ENCODE measurements at regions not wholly inside any gene's neighbourhood (a gene's known extent, or its start where the extent isn't known, plus 50 kb on each side); places are given as distances from the start of the nearest gene placed in this dataset.

DNA sequence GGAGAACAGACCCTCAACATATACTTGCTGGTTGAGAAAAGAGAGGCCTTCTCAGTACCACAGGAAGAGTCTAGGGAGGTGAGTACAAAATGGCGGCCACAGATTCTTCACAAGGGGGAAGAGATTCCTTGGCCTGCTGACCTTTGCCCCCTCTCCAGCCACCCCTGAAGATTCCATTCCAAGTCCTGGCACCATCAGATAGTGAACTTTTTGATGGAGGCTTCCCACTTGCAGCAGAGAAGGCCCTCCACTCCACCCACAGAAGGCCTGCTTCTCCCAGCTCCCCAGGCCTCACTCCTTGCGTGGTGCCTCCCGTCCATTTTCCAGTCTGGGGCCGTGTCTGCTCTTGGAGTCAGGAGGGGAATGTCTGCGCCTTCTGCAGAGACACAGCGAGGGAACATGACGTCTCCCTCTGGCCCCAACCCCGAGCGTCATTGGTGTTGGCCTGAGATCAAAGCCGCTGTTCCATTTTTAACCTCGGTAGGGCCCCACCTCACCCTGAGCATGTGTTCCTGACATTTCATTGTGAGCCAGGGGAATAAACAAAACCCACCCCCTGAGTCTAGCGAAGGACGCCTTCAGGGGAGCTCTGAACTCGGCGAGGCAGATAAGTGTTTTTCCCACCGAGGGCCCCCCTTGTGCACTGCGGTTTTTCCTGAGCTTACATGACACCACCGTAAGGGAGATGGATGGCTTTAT lies 268.7 kb upstream of the TBX3 start:
- DNase-seq, result no peak

DNA sequence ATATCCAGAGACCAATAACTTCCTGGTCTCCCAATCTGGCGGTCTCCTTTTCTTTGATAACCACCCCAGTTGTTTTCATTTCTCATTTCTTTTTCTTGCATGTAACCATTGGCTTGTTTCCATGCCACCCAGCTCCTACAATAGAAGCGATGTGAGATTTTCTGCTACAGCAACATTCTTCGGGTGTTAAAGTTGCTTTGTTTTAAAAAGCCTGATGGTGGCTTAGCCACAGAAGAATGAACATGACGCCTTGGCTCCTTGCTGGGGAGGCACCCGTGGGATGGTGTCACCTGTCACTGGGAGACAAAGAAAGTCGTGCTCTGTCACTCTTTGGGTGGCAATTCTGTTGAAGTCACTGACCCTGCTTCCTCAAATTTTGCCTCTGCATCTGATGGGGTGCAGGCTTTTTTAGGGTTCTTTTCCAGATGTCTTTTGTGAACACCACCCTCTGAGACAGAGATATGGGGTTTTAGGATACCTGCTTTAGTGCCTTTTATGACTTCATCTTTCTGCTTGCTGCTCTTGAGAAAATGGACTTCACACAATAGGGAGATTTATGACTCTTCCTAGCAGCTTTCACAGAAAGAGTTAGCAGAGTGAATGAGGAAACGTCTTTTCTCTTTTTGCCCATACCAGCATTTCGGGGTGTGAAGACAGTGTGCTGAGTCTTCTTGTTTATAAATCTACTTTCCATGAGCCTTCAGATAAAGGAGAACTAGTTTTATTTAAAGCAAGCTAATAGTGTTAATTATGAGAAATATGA lies 265.3 kb upstream of the TBX3 start:
- DNase-seq, result no peak

- no peak for DNase-seq
Measured at GRCh38 chr12:114945351-114945750, 261.4 kb upstream of the TBX3 start.

GRCh38 chr12:114944736-114945135 lies 260.8 kb upstream of the TBX3 start:
- no peak for DNase-seq

DNA sequence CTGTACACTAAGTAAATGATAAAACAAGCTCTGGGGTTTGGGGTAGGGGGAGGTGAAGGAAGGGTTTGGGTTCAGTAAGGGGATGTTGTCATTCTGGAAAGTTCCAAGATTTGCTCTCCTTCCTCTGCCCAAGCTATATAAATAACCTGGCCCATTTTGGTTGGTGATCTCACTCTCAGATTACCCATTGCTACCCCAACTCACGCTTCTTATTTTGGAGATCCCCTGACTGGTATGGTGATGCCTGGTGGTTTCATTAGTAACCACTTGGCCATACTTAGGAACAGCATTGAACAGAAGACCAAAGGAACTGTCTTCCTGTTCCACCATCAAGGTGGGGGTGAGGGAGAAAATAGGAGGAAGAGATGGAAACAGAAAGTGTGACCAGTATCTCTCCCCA lies 259.6 kb upstream of the TBX3 start:
- DNase-seq, result no peak

DNA sequence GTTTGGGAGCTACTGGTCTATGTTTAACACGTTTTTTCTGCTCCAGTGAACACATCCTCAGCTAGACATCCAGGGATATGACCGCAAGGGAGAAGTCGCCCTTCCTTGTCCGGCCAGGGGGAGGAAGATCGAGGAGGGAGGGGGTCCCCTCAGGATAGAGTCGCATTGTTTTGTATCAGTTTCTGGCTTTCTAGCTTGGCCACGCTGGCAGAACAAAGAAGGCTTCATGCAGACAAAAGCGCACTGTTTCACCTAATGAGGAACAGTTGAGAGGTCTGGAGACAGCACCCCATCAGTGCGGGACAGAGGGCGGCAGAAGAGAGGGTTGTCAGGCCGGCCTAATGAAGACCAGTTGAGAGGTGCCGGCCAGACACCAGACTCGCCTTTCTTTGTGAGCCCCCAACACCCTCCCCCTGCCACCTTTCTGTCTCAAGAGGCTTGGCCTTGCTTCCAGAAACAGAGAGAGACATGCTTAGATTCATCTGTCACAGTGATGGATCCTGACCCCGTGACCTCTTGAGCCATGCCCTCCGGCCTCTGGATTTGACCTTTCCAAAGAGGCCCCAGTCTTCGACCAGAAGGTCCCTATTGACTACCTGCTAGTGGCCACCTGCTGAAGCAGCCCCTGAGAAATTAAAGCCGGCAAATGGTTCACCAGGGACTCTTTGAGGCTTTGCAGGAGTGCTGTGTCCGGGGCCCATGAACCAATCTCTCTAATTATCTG lies 254.7 kb upstream of the TBX3 start:
- no peak for DNase-seq

GRCh38 chr12:114936148-114937079 lies 252.4 kb upstream of the TBX3 start:
- DNase-seq, result no peak

DNA sequence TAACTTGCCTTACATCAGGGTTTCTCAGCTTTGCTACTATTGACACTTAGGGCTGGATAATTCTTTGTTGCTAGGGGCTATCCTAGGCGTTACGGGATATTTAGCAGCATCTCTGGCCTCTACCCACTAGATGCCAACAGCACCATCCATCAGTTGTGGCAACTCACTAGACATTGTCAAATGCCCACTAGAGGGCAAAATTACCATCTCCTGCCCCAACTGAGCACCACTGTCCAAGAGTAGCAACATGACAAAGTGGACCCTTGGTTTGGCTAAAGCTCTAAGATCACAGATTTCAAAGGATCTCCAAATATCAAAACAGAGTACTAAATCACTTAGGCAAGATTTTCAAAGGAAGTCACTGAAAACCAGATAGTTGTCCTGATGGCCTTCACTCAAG lies 251.7 kb upstream of the TBX3 start:
- peak; percentile 3 for DNase-seq

GRCh38 chr12:114933428-114934160 lies 249.6 kb upstream of the TBX3 start:
- no peak for DNase-seq

DNA sequence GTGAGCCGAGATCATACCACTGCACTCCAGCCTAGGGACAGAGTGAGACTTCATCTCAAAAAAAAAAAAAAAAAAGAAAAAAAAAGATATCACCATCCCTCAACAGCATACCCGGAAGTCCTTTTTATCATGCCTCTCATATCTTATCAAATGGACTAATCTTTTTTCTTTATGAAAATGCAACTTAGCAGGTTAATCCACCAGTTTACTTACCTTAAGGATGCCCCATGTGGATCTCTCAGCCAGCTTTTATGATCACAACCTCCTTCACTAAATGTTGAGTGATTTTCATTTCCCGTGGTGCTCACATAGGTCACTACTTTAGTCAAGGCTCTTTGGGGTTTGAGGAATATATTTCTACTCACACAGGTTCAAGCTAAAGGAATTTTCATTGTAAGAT lies 248.8 kb upstream of the TBX3 start:
- DNase-seq, result no peak

DNA sequence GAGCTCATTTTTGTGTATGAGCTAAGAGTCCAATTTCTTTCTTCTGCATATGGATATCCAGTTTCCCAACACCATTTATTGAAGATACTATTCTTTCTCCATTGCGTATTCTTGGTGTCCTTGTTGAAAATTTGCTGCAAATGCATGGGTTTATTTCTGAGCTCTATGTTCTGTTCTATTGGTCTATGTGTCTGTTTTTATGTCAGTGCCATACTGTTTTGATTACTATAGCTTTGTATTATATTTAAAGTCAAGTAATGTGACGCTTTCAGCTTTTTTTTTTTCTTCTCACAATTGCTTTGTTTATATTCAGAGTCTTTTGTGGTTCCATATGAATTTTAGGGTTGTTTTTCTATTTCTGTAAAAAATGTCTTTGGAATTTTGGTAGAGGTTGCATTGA lies 247.1 kb upstream of the TBX3 start:
- no peak for DNase-seq

GRCh38 chr12:114926341-114926740 lies 242.4 kb upstream of the TBX3 start:
- DNase-seq, result no peak

DNA sequence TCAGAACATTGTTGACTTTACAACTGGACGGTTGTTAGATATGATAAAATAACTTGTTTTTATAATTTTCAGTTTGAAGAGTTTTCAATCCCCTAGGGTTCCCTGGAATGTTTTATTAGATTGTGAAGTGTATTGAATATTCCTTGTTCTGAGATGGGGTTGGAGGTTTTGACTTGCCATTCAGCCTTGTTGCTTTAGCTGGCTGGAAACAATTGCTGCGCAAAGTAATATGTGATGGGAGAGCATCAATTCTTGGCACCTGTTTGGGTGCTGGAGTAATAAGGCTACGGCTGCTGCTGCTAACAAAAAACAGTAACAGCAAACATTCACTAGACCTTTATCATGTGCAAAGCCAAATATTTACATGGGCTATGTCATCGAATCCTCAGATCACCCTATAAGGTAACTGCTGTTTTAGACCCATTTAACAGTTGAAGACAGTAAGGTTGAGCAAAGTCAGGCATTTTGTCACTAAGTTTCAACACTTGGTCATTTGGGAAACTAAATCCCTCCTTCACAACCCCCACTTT lies 241.0 kb upstream of the TBX3 start:
- DNase-seq, result no peak

- DNase-seq, result no peak
Measured at GRCh38 chr12:114921781-114922180, 237.8 kb upstream of the TBX3 start.

DNA sequence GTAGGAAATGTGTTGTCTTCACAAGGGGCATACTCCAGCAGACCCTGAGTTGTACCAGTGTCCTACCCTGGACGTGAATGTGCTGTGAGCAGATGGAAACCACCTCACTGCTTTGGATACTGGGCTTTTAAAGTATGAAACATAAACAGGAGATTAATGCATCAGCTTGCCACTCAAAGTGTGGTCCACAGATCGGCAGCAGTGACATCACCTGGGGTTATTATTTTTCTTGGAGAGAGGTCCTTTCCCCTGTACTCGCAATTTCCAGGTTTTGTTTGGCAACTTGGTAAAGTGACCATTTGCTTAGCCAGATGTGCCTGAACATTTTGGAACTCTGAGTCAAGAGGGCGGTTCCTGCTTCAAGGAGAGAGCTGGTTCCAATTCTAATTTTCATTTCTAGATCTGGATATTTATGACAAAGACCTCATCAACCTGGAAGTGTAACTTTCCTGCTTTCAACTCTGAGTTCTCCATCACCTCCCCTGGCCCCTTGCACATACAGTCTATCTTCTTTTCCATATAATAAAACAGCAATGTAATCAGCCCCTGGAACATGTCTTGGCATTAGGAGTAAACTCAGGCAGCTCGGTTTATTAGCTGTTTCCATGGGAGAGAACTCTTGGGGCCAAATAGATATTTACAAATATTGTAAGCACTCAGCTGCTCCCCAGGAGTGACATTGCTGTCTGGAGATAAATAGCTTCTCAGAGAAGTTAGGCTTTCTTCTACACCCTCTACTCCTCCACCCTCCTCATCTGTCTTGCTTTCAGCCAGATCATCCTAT lies 237.0 kb upstream of the TBX3 start:
- no peak for DNase-seq

DNA sequence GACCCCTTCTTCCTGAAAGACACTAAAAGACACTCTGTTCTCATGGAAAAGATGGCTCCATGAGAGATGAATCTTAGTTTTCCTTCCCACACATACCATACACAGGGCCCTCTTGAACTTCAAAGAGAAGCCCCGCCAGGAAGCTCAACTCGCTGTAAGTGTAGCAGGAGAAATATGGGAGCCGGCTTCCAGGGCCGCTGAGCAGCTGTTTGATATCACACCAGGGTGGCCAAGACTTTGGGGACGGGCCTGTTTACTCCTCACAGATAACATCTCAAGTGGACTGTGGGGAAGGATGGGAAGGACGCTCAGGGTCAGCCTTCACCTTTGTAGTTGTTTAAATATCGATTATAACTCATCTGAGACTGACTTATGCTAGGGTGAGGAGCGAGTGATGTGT lies 235.5 kb upstream of the TBX3 start:
- DNase-seq, result no peak

- no peak for DNase-seq
Measured at GRCh38 chr12:114918535-114919233, 234.7 kb upstream of the TBX3 start.

DNA sequence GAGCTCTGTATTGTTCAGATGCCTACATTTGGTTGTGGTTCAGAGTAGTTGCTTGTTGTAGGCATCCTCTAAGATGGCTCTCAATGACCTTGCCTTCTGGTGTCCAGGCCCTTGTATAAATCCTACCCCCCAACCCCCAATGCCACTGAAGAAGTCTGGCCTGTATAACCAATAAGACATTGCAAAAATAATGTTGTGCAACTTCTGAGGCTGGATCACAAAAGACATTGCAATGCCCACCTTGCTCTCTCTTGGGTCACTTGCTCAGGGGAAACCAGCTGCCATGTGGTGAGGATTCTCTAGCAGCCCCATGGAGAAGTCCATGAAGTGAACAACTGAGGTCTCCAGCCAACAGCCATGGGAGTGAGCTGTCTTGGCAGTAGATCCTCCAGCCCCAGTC lies 234.0 kb upstream of the TBX3 start:
- DNase-seq, result no peak

DNA sequence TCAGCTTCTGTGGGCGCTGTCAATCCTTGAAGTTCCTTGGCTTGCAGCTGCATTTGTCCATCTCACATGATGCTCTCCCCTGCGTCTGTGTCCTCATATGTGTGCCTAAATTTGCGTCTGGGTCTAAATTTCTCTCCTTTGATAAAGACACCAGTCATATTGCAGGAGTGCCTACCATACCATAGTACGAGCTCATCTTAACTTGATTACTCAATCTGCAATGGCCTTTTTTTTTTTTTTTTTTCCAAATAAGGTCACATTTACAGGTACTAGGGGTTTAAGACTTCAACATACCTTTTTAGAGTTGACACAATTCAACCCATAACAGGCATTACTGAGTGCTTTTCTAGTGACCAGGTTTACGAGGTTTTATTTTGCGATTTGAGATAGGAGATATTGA lies 233.3 kb upstream of the TBX3 start:
- DNase-seq, result no peak

DNA sequence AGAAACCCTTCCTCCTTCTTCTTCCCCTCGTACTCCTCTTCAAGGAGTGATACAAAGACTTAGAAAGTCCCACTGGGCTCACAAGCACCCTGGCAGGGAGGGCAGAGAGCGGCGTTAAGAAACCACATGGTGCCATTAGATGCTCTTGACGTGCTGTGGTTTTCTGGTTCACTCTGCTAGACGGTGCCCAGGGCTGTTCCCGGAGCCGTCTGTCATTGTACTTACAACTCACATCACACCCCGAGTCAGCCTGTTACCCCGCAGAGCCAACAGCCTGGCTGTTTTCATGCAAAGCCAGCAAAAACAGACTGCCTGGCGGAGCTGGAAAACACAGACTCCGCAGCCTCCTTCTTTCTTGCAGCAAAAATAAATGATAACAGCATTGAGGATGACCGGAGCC lies 232.6 kb upstream of the TBX3 start:
- no peak for DNase-seq
